WTC11 (cell line): ENCODE measurements at regions not wholly inside any gene's neighbourhood (a gene's known extent, or its start where the extent isn't known, plus 50 kb on each side); places are given as distances from the start of the nearest gene placed in this dataset.

Experiments used
- FOXK1 ChIP-seq: sonication (generic); formaldehyde crosslinking; IDR thresholded peaks from 2 replicates; pipeline ENCODE4 v1.8.0; 2022; ENCODE audit warnings: mild to moderate bottlenecking, moderate library complexity, missing genetic modification reagents
- SP1 ChIP-seq: sonication (generic); formaldehyde crosslinking; conservative IDR thresholded peaks from 2 replicates; pipeline ENCODE4 v1.8.1; 2022; ENCODE audit warnings: missing genetic modification reagents
- ZNF416 ChIP-seq: fragments of 250-450 bp; sonication (Bioruptor Pico); IDR thresholded peaks from 2 replicates; pipeline ENCODE4 v1.9.0; 2021; ENCODE audit warnings: mild to moderate bottlenecking, inconsistent platforms
- TF ChIP-seq, protein P1 (sequence below): fragments of 200-600 bp; IDR thresholded peaks from 2 replicates; pipeline ENCODE4 v1.8.0; 2022; ENCODE audit warnings: antibody characterized with exemption
- TF ChIP-seq, protein P2 (sequence below): sonication (generic); formaldehyde crosslinking; IDR thresholded peaks from 2 replicates; pipeline ENCODE4 v1.8.1; 2023; ENCODE audit warnings: mild to moderate bottlenecking, missing genetic modification reagents, moderate library complexity
- TF ChIP-seq, protein P3 (sequence below): sonication (generic); formaldehyde crosslinking; IDR thresholded peaks from 2 replicates; pipeline ENCODE4 v1.8.0; 2022; ENCODE audit warnings: mild to moderate bottlenecking, missing genetic modification reagents
- TF ChIP-seq, protein P4 (sequence below): fragments of 250-450 bp; sonication (Bioruptor Pico); IDR thresholded peaks from 2 replicates; pipeline ENCODE4 v1.8.0; 2021; ENCODE audit warnings: mild to moderate bottlenecking

DNA sequence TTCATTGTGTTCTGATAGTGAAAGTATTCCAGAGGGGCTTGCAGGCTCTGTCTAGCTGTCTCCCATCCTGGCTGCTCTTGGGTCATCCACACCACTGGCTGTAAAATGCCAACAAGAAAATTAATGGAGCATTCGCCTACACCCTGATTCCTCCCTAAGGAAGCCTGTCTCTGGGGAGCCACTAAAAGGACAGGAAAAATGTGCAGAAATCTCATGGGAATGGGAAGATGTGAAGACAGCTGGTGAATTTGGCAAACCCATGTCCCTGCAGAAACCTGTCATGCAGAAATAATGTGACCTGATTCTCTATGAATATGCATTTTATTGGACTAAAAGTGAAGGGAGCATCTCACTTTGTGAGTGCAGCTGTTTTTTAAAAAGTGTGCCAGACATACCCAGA is 265.6 kb downstream of the TUSC1 start:
- TF ChIP-seq SP1 (CRISPR knock-in tag) (no peak), FOXK1 (CRISPR knock-in tag) (no peak), ZNF416 (CRISPR knock-in tag) (no peak)
- TF ChIP-seq, protein P1, sequence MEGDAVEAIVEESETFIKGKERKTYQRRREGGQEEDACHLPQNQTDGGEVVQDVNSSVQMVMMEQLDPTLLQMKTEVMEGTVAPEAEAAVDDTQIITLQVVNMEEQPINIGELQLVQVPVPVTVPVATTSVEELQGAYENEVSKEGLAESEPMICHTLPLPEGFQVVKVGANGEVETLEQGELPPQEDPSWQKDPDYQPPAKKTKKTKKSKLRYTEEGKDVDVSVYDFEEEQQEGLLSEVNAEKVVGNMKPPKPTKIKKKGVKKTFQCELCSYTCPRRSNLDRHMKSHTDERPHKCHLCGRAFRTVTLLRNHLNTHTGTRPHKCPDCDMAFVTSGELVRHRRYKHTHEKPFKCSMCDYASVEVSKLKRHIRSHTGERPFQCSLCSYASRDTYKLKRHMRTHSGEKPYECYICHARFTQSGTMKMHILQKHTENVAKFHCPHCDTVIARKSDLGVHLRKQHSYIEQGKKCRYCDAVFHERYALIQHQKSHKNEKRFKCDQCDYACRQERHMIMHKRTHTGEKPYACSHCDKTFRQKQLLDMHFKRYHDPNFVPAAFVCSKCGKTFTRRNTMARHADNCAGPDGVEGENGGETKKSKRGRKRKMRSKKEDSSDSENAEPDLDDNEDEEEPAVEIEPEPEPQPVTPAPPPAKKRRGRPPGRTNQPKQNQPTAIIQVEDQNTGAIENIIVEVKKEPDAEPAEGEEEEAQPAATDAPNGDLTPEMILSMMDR: no peak
- TF ChIP-seq, protein P2, sequence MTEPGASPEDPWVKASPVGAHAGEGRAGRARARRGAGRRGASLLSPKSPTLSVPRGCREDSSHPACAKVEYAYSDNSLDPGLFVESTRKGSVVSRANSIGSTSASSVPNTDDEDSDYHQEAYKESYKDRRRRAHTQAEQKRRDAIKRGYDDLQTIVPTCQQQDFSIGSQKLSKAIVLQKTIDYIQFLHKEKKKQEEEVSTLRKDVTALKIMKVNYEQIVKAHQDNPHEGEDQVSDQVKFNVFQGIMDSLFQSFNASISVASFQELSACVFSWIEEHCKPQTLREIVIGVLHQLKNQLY (CRISPR knock-in tag): no peak
- TF ChIP-seq, protein P3, sequence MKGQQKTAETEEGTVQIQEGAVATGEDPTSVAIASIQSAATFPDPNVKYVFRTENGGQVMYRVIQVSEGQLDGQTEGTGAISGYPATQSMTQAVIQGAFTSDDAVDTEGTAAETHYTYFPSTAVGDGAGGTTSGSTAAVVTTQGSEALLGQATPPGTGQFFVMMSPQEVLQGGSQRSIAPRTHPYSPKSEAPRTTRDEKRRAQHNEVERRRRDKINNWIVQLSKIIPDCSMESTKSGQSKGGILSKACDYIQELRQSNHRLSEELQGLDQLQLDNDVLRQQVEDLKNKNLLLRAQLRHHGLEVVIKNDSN (CRISPR knock-in tag): no peak
- TF ChIP-seq, protein P4, sequence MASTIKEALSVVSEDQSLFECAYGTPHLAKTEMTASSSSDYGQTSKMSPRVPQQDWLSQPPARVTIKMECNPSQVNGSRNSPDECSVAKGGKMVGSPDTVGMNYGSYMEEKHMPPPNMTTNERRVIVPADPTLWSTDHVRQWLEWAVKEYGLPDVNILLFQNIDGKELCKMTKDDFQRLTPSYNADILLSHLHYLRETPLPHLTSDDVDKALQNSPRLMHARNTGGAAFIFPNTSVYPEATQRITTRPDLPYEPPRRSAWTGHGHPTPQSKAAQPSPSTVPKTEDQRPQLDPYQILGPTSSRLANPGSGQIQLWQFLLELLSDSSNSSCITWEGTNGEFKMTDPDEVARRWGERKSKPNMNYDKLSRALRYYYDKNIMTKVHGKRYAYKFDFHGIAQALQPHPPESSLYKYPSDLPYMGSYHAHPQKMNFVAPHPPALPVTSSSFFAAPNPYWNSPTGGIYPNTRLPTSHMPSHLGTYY (CRISPR knock-in tag): no peak
